HG03025 (cell line): ENCODE measurements at regions not wholly inside any gene's neighbourhood (a gene's known extent, or its start where the extent isn't known, plus 50 kb on each side); places are given as distances from the start of the nearest gene placed in this dataset.
"Not testable (repeated sequence)": the region's sequence is repeated elsewhere in the genome, so short reads cannot be mapped to it uniquely, and the experiment has no call there.

Experiments used
- ATAC-seq: cut with Tn5 transposase; IDR thresholded peaks from one replicate; pipeline ENCODE4 v1.9.1; 2021; ENCODE audit warnings: mild to moderate bottlenecking, moderate library complexity; ENCODE audit not compliant: unreplicated experiment, low FRiP score

DNA sequence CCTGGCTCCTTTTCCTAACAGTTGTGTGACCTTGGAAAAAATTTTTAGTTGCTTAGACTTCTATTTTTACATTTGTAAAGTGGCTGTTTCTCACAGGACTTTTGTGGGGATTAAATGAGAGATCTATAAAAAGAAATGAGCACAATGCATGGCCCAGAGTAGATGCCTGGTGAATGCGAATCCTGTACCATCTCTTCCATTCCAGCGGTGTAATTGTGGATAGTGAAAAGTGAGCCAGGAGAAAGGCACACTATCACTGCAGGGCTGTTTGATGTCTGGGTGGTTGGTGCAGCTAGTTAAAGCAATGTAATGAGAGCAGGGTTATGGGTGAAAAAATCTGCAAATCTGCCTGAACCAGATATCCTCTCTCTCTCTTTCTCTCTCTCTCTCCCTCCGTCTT is 347.5 kb upstream of the CITED2 start:
- no peak for ATAC-seq

DNA sequence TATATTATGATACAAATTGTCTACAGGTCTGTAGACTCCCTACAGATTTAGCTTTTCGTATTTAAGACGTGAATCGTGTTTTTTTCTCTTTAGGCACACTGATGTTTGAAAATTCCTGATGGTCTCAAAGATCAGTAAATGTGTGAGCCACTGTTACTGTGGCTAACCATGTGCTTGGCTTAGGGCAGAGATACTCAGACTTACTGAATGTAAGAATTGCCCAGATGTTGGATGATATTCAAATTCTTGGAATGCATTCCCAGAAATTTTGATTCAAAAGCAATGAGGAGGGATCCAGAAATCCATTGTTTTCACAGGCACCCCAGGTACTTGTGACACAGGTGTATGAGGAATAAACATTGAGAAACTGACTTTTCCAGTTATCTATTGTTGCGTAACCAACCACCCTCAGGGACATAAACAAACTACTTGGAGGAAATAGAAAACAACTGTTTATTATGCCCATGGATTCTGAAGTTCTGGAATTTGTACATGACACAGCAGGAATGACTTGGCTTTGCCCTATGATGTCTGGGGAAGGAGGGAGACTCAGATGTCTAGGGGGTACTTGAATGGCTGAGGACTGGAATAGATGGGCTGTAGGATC is 339.6 kb upstream of the CITED2 start:
- ATAC-seq = no peak

DNA sequence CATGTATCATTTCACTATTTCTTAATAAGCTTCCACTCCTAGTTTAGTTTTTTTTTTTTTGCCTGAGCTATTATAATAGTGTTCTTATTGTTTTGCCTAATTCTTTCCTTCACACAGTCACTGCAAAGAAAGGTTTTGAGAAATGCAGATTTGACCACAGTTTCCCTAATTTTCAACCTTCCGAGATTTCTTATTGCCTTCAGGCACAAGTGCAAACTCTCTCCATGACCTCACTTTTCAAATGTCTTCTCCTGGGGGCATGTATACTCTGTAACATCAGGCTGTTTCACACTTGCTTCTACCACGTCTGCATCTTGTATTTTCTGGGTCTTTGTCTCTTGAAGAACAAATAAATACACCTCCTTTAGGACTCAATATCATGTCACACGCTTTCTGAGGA is 339.0 kb upstream of the CITED2 start:
- ATAC-seq = no peak

DNA sequence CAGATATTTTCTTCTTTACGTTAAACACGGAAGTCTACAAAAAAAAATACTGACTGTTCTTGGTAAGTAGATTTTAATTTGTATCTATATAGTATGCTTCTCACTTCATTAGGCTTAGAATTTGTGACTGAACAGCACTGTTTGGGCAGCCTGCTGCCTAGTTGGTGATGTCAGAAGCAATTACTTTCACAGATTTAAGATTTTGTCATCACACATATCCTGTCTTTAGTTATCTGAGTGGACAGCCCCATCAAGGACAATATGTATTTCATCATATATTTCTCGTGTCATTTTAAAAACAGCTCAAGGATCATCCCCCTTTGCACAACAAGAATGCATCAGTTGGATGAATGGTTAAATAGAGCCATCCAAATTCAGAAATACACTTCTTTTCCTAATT is 338.4 kb upstream of the CITED2 start:
- no peak for ATAC-seq

DNA sequence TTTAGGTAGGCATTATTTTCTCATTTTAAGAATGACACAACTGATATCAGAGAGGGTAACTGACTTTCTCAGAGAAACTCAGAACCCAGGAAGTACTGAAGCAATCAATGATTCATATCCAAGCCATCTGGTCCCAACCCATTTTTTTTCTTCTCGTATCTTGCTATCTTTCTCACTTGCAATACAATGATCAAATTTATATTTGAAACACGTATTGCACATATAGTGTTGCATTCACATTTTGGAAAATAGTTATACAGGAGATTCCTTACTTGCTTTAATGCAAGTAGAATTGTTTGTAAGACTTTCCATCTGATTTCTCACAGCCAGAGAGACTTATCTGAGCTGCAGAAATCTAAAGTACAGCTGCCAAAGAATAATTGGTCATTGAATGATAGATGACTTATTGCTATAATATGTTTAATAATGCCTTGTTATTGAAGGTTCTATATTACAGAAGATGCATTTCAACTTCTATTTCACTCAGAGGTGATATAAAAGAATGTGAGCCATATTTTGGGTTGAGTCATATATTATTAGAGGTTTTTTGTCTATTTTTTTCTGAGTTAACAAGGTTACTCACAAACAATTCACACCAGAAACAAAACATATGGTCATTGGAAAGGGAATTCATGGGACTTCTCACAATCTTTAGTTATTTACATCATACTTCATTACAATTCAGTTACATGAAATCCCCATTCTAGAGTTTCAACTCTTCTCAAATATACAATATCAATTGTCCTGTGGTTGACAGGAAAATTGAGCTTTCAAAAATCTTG is 337.5 kb upstream of the CITED2 start:
- ATAC-seq = no peak

DNA sequence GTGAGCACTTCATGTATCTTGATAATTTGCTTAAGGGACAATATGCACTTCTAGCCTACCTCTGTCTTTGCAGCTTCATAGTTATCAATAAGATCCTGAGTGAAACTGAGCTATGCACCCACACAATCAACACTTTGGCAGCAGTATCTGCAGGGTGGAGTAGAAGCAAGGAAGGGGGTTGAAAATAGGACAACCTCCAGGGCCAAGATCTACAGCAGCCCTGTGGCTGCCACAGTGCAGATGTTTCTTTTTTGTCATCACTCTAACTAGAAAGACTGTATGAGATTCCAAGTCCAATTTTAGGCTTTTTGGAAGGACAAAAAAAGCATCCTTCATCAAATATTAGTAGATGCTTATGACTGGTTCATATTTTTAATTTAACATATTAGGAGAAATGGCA is 336.1 kb upstream of the CITED2 start:
- no peak for ATAC-seq

DNA sequence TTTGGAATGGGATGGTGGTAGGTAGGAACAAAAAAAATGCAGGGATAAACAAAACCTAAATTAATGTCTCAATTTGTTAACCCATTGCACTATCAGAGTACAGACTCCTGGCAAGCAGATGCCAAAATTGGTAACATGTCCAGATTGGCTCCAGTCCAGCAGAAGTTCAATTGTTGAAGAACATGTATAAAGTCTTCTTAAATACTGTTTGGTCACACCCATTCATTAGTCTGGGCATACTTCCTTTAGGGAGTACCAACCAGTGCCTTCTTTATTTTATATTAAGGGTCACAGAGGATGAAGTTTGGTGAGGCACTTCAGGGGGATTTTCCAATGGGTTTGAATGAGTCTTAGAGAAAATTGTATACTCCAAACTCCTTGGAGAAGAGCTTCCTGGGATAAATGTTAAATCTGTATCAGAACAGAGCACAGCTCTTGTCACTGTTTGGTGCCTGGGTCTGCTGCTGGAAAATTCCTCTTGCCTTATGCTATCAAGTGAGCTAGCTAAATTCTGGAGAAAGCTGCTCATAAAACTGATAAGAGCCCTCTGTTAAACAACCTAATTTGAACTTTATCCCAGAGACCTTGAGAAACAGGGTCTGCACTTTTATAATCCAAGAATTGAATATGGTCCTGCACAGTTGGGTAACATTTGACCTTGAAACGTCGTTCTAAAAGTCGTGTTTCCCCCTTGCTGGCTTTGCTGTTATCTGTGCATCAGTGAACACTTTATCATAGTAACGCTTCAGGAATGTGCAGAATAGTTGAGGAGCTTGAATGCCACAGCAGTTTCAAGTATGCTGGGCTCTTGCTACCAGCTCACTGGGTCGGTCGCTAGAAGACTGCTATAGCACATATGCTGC is 334.1 kb upstream of the CITED2 start:
- no peak for ATAC-seq

DNA sequence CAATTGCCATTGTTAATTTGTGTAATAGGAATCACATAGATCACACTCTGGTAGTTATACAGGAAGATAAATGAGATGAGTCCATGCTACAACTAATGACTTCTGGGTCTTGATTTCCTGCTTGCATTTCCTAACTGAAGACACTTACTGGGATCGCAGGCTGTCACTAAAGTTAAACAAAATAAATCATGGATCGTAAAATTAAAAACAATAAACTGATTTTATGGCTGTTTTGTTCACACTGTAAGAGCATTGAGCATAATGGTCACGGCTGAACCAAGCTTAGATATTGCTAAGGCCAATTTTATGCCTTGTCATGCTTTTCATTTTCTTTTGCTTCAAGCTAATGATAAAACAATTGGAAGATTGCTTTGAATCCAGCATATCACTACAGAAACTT is 332.5 kb upstream of the CITED2 start:
- ATAC-seq = no peak

DNA sequence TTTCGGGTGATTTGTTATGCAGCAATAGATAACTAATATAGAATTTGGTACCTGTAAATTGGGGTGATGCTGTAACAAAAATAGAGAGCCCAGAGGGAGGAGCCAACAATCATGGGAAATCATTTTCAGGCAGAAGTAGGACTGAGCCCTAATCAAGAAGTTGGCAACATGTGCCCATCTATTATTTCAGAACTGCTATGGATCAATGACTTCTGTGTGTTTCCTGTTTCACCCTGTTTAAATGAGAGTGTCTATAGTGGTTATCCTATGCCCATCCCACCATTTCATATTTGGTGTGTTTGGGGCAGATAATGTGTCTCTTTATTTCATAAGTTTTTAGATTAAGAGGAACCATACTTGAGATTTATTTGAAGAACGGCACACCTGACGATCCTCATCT is 330.8 kb upstream of the CITED2 start:
- ATAC-seq = no peak

DNA sequence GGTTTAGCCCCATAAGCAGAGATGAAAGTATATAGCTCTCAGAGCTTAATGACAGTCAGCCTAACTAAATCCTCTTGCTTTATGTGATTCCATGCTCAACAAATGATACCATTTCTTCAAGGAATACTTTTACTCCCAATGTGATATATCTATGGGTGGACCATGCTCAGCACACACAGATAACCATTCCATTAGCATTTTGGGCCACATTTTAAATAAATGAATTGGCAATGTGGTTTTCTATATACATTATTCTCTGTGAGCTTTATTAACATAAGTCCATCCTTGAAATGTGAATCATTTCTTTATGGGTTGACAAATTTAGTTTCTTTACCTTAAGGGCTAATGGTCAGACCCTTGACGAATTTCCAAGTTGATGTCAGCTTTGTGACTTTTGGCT is 329.3 kb upstream of the CITED2 start:
- ATAC-seq = no peak

DNA sequence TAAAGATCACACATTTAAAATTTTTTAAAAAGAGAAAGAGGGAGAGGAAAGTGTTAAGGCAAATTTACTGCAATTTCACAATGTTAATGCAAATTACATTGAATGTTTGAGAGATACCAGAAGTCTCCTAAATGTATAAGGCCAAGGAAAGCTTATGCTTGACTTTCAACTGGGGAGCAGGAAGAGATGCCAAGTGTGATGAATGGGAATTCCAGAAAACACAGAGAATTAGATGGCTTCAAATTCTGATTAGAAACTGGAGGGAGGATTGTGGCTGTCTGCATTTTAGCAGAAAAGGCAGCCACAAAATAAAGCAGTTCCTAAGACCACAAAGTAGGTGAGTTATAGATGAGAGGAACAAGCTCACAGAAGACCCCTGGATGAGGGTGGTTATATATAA is 328.3 kb upstream of the CITED2 start:
- no peak for ATAC-seq

DNA sequence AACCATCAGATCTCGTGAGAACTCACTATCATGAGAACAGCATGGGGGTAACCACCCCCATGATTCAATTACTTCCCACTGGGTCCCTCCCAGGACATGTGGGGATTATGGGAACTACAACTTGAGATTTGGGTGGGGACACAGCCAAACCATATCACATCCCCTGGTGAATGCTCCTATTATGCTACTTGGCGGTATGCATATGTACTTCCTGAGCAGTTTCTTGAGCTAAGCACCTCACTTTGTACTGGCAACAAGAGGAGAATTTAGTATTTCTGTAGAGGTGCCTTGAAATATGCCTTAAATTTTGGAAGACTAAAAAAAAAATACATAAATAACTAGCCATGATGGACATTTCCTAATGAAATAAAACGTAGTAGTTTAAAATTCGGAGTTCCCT is 327.2 kb upstream of the CITED2 start:
- no peak for ATAC-seq

DNA sequence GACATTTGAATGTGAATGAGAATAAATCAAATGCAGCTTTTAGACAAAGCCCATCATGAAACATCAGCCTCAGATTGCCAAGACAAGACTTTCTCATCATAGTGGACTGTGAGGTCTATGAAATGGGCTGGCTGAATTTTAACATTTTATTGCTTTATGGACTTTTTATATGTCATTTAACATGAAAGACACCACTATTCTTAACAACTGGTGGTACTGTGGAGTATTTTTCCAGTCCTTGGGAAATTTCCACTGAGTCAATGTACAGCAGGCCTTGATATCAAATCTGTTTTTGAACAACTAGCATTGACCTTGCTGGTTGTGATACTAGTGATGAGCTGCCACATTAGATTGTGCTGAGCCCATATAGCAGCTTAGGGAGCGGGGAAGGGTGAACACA is 326.6 kb upstream of the CITED2 start:
- no peak for ATAC-seq

DNA sequence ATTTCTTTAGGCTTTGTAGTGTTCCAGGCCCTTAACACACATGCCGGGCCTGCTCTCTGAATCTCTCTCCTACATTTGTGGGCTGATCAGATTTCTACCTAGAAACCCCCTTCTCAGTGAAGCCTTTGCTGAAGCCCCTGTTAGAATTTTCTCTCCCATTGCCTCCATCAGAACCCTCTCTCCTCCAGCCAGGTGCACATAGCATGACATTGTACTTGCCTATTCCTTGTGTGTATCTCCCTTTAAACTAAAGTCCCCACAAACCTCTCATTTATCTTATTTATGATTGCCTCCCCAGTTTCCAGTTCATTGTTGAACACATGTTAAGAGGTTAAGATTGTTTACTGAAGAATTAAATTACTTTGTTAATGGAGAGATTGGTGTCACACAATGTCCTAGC is 325.5 kb upstream of the CITED2 start:
- no peak for ATAC-seq

DNA sequence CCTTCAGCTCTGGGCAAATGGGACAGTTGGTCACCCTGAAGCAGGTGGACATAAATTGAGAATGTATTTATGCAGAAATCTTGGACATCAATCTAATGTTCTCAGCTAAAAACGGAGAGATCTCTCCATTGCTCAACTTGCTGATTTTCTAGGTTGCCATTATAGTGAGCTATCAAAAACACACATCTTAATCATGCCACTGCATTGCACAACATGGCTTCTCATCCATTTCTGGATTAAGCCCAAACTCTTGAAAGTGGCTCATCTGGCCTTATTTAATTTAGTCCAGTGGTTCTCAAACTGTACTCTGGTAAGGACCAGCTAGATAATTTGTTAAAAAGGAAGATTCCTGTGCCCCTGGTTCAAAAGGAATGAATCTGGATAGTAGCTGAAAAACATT is 324.9 kb upstream of the CITED2 start:
- ATAC-seq = no peak

DNA sequence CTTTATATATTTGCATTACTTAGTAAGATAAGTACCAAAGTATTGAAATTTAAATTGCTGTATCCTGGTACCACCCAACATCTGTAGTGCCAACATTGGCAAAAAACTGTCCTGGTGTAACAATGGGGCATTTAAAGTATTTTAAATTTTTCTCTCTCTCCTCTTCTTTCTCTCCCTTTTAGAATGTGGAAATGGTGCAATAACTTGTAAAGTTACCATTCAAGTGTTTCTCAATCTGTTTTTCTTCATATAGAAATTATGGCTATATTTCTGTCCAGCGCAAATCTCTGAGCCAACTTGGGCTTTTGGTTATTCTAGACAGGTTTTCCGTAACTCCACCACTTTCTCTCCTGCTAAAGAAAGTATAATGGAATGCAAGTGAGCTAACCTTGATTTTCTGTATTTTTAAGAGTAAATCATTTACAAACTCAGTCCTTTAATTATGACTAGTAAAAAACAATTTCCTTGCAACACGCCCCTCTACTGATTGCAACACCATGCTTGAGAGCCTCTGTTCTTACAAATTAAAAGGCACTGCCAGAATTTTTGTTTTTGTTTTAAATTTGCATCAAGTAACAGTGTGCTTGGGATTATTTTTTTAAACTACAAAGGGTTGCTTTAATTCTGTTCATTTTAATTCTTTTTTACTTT is 324.2 kb upstream of the CITED2 start:
- no peak for ATAC-seq

DNA sequence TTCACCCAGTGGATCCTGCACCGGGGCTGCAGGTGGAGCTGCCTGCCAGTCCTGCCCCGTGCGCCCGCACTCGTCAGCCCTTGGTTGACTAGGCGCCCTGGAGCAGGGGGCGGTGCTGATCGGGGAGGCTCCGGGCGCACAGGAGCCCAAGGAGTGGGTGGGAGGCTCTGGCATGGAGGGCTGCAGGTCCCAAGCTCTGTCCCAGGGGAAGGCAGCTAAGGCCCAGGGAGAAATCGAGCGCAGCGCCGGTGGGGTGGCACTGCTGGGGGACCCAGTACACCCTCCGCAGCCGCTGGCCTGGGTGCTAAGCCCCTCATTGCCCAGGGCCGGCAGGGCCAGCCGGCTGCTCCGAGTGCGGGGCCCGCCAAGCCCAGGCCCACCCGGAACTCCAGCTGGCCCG is 323.4 kb upstream of the CITED2 start:
- not testable (repeated sequence) for ATAC-seq

DNA sequence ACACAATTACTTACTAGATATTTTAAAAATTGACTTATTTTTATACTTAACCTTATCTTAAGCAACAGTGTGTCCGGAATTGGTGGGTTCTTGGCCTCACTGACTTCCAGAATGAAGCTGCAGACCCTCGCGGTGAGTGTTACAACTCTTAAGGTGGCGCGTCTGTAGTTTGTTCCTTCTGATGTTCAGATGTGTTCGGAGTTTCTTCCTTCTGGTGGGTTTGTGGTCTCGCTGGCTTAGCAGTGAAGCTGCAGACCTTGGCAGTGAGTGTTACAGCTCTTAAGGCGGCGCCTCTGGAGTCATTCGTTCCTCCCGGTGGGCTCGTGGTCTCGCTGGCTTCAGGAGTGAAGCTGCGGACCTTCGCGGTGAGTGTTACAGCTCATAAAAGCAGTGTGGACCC is 322.5 kb upstream of the CITED2 start:
- ATAC-seq = not testable (repeated sequence)

DNA sequence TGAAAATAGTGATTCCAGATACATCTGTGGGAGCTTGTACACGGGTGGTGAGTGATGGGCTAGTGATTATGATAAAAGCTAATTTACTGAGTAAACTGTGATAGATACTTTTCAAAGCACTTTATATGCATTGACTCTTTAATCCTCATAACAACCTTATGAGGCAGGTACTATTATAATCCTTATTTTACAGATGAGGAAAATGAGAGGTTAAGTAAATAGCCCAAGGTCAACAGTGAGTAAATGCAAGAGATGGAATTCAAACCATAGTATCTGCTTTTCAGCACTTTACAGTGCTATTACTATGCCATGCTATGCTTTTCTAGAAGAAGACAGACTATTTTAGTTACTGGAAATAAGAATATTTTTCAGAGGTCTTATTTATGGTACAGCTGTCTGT is 320.9 kb upstream of the CITED2 start:
- ATAC-seq = no peak

DNA sequence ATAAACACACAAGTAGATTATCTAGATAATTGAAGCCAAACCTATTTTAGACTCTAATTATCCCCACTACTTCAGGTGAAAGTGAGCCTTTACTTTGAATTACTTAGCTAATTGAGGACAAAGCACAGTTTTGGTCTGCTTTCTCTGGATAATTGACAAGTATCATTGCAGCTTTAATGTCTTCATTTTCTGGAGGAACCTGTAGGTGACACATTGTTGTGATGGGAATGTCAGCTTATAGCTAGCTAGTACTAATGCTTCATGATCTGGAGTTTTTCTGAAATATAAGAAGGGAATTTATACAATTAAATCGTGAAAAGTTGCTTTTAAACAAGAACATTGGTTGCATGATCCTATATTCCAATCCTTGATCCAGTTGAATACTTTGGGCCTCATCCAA is 319.3 kb upstream of the CITED2 start:
- no peak for ATAC-seq

DNA sequence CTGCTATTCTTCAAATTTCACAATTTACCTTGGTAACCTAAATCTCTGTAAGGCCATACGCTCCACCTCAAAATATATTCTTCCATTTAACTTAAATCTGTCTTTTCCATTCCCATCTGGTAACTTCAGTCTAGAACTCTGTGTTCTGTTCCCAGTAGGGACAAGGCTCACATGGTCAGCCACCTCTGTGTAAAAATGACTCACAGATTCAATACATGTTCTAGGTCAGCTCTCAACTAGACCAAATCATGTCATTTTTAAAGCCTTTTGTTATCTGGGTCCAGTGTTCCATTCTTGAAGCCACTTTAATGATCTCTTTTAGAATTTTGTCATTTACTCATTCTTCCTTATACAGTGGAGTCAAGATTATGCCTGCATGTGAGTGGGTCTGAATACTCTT is 315.6 kb upstream of the CITED2 start:
- no peak for ATAC-seq
